HG03342 (cell line): ENCODE measurements at regions not wholly inside any gene's neighbourhood (a gene's known extent, or its start where the extent isn't known, plus 50 kb on each side); places are given as distances from the start of the nearest gene placed in this dataset.

Experiments used
- ATAC-seq: cut with Tn5 transposase; IDR thresholded peaks from one replicate; pipeline ENCODE4 v1.9.1; 2021; ENCODE audit warnings: mild to moderate bottlenecking, moderate library complexity; ENCODE audit not compliant: unreplicated experiment

DNA sequence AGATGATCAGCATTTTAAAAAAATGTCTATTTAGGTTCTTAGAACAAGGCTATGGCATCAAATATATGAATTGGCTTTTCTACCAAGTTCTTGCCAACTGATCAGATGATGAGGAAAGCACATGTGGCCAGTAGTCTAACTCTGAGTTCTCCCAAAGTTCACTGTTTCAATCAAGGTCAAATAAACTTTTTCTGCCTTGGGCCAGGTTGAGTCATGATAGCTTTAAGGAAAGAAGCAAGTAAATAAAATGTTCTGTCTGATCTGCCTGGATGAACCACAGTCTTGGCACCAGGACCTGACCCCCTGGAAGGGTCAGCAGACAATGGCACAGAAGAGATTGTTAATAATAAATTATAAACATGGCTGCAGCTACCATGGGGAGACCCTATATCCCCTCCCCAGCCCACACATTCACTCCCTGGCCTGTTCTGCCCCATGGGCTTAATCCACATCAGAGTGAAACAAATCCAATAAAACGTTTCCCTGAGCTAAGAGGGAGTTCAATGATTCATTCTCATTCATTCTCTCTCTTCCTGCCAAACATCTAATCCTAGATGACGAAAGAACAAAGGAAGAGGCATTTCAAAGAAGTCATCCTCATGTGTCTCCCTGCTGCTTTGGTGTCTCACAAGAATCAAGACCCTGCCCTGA lies 661.6 kb downstream of the DHX35 start:
- ATAC-seq = no peak

DNA sequence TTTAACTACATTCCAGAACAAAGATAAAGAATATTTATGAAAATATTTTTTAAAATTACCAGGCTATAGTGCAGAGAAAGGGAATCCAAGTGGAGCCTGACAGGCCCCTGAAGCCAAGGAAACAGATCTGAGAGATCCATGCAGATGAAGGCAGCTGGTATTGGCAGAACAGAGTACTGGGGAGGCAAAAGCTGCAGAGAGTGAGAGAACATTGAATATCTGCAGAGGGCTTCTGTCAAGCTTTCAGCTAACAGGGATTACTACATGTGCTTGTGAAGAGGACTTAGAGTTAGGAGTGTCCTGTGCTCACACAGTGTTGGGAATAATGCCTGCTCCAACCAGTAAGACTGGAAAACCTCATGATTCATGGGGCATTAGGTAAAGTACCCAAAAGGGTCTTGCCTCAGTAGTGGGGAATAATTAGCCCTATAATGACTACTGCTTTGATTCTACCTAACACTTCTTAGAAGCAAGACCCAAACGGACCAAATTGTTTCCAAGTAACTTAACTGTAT lies 657.2 kb downstream of the DHX35 start:
- ATAC-seq = no peak

DNA sequence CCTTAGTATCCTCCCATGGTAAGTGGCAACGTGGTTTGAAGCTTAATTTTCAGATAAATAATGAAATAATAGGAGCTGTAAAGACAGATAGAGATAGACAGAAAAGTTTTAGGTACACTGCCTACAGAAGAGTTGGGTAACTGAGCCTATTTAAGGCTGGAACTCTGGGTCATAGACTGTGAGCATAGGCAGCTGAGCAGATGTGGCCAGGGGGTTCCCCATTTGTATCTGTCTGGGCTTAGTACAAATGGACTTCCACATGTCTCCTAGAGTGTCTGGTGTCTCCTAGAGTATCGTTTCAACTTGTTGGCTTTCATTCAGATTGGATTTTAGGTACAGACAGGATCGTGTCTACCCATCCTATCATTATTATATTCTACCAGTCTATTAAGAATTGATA lies 649.8 kb downstream of the DHX35 start:
- no peak for ATAC-seq

DNA sequence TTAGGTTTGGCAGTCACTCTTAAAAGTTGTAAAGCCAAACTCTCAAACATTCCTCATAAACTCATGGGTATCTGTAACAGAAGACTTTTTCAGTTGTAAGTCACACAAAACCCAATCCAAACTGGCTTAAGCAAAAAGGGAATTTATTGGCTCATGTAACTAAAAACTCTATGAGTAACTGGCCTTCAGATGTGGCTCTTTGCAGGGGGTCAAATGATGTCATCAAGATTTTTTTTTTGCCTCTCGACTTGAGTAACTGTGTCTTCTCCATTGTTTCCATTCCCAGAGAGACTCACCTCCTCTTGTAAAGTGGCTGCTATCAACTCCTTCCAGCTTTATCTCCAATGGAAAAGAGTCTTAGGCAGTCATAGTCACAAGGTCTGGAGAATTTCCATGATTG lies 645.0 kb downstream of the DHX35 start:
- no peak for ATAC-seq

DNA sequence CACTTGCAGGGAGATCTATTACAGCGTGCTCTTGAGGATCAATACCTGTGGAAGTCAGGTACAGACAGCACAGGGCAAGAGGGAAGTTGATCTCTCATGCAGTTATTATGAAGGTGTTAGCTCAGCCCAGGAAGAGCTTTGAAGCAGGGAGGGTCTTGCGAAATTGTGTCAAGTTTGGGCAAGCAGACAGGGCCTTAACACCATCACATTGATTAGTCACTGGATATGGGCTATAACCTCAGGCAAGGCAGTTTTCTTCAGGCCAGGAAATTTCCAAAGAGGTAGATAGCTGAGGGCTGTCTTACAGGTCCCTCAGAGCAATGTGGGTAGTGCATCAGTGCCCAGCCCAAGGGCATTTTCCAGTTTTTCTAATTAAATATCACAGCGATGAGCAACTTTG lies 643.8 kb downstream of the DHX35 start:
- no peak for ATAC-seq

DNA sequence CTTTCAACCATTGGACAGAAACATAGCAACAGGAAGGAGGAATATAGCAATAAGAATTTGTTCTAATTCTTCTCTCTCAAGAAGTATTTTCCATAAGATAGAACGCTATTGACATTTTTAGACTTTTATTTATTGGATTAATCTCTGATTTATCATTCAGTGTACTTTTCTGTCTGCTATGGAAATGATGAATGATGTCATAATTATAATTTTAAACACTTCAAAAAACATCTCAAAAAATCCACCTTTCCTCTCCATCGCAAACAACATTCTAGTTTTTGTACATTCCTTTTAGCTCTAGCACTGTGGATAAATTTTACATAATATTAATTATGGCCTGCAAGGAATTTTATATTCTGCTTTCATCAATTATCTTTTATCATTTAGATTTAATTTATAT lies 643.2 kb downstream of the DHX35 start:
- ATAC-seq = no peak

DNA sequence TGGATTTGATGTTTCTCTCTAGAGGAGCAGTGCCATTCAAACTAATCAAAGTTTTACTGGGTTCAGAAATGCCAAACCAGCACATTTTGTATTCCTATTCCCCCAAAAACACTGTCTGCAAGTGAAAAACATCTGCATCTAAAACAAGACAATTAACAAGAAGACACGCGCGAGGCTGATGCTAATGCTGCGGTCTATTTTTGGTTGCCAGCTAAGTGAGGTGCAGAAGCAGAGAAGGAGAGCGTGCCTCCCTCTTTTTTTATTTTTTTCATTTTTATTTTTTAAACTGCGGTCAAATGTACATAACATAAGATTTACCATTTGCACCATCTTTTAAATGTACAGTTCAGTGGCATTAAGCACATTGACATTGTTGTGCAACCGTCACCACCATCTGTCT lies 641.1 kb downstream of the DHX35 start:
- ATAC-seq = no peak

DNA sequence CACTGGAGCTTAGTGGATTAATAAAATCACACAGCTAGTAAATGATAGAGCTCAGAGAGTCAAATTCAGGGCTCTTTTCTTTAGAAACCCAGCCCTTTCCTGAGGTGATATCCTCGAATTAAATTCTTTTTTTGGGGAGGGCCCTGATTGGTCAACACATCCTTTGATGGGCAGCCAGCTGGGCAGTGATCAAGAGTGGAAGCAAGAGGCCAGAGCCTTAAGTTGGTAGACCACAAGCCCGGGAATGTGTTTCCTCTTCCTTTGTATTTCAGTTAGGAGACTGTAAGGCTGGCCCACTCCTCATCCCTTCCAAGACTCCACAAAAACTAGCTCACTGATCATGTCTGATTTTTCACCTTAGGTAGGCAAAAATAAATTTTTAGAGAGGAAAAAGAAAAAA lies 640.5 kb downstream of the DHX35 start:
- ATAC-seq = no peak

DNA sequence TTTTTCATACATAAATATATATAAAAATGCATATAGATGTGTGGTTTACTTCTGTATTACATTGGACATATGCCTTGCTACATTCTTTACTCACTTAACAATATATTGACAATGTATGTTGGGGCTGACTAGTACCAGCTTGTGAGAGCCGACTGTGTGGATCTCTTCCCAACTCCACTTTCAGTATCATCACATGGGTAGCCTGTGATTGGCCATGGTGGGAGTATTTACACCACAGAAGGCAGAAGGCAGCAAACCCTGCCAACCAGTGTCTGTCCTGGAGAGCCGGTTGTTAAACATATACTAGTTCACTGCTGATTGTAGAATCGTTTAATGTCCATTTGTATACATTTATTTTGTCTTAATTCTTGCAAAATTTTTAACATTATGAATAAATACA lies 638.7 kb downstream of the DHX35 start:
- ATAC-seq = no peak

DNA sequence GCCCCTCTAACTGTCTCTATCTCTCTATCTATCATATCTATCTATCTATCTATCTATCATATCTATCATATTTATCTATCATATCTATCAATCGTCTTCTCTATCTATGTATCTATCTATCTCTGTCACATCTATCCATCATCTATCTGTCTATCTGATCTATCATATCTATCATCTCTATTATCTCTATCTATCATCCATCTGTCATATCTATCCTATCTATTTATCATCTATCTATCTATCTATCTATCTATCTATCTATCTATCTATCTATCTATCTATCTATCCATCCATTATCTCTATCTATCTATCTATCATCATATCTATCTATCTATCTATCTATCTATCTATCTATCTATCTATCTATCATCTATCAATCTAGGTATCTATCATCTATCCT lies 638.0 kb downstream of the DHX35 start:
- no peak for ATAC-seq

DNA sequence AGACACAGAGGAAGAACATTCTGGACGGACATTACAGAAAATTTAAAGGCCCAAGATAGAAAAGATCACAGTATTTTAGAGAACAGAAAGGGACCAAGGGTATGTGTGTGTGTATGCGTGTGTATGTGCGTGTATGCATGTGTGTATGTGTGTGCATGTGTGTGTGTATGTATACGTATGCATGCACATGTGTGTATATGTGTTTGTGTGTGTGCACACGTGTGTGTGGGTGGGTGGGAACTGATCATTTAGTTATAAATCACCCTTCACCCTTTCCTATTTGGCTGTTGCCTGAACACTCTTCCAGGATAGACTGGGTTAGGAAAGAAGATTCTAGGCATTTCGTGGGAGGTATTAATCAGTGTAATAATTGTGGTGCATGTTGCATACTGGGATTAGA lies 634.4 kb downstream of the DHX35 start:
- ATAC-seq = no peak

DNA sequence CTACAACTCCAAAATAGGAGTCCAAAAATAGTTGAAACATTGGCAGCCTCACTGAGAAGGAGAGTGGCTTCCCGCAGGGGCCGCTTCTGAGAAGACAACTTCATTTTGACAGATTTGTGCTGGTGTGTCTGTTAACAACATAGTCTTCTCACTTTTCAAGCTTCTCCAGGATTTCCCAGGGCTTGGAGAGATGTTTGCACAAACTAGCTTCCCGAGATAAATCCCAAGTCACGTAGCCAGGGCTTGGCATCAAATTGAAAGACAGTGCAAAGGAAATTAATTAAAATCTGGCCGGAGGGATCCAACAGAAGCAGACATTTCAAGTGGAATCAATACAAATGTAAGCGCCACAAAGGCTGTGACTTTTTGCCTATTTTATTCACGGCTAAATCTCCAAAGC lies 630.2 kb downstream of the DHX35 start:
- no peak for ATAC-seq

DNA sequence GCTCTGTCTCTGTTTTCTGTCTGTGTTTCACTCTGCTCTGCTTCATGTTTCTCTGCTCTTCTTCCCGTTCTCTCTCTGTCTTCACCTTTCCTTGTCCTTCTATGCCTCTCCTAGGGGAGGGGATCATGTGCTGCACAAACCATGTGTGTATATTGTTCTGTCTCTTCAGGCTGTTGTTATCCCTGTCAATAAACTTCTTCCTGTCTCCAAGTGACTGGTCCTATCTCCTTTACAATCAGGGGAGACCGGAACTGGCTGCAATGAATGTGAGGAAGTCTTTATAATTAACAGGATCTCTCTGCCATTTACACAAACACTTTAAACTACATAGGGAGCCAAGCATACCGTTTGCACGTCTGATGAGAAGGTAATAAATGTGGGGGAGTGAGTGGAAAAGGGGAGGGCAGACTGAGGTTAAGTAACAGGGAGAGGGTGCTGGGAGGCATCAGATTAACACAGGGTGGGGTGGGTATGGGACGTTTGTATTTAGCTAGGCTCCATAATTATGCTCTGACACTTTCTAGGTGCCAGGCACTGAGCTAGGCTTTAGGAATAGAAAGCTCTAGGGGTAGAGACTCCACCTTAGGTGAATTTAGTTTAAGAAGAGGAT lies 626.1 kb downstream of the DHX35 start:
- no peak for ATAC-seq

DNA sequence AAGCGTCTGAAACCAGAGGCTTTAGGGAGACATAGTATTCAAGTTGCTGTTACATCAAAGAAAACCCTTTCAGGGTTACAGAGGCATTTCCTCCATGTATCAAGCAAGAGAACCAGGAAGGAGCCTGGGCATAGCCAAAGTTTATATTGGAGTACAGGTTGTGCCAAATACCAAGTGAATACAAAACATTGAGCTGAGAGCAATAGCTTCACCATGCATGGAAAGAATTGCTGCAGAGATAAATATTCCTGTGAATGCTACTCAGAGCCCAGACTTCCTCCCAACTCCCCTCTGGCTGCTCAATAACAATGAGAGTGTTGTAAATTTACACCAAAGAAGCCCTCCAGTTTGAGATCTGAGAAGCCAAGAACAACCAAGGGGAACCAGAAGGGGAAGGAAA lies 618.9 kb downstream of the DHX35 start:
- no peak for ATAC-seq

DNA sequence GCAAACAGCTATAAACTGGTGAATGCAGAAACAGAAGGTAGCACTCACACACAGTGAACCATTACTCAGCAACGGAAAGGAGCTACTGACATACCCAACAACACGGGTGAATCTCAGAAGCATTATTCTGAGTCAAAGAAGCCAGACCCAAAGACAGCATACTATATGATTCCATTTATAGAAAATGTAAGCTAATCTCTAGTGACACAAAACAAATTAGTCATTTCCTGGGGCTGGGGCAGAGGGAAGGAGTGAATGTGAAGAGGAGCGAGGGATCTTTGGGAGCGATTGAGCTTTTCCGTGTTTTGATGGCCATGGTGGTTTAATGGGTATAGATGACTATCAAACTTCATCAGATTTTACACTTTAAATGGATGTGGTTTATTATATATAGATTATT lies 614.6 kb downstream of the DHX35 start:
- ATAC-seq = no peak

DNA sequence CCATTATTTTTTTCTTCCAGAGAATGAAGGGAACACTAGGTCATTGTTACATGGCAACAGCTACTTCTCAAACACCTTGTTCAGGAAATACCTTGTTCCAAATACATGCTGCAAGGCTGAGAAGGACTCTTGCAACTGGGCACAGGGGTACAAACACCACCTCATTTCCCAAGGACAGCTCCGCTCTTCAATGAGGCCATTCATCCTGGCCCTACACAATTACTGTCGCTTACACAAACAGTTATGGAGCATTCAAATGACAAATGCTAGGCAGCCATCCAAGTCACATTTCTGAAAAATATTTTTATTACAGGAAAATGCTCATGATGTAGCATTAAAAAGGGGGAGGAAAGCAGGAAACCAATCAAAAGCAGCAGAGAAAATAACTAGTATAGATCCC lies 611.9 kb downstream of the DHX35 start:
- ATAC-seq = no peak

DNA sequence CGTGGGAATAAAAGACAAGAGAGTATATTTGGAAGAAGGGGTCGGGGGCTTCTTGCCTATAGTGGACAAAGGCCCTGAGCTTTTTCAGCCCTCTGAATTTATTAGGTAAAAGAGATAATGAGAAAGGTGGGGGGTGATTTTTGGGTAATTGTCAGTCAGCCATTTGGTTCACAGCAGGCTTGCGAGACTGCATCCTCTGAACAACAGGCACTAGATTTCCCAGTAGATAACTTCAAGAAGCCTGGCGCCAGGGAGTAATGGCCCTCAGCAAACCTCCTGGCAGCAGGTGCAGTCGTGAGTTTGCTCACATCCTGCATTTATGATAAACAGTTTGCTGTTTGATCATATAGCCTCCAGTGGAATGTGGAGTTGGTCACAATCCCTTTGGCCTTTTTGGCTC lies 609.0 kb downstream of the DHX35 start:
- ATAC-seq = no peak

DNA sequence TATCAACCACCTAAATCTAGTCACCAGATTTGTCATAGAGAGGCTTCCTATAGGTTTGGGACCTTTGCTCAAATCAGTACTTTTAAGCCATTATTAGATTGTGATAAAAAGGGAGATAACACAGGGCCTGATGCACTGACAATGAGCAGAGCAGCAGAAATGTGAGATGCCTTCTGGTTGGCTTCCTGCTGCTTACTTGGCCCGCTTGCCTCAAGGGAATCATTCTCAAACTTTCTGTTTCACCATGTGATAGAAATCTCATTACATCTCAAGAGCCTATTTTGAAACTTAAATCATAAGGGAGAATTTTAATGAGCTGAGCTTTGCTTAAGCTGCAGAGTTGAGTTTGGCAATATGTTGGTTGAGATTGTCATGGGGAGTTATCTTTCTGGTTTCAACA lies 606.0 kb downstream of the DHX35 start:
- no peak for ATAC-seq

DNA sequence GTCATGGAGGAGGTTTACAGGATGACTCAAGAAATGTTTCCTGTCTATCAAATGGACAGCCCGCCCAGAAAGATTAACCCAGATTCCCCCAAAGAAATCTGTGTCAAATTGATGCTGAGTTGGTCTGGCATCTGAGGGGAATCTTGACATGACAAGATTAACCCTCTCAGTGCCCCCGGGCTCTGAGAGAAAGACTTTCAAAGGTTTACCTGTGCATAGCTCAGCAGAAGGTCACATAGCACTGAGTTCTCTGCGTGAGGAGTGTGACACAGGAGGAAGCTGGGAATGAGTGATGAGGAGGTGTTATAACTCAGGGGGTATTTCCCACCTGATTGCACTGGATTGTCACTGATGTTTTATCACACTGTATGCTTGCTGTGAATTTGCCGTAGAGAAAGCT lies 601.2 kb downstream of the DHX35 start:
- no peak for ATAC-seq

DNA sequence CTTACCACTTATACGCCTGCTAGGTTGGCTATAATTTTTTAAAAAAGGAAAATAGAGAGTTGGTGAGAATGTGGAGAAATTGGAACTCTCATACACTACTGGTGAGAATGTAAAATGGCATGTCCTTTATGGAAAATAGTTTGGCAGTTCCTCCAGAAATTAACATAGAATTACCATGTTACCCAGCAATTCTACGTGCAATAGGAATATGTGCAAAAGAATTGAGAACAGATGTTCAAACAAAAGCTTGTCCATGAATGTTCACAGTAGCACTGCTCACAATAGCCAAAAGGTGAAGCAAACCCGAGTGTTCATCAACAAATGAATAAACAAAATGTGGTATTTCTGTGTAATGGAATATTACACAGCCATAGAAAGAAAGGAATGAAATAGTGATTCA lies 592.2 kb downstream of the DHX35 start:
- ATAC-seq = no peak

DNA sequence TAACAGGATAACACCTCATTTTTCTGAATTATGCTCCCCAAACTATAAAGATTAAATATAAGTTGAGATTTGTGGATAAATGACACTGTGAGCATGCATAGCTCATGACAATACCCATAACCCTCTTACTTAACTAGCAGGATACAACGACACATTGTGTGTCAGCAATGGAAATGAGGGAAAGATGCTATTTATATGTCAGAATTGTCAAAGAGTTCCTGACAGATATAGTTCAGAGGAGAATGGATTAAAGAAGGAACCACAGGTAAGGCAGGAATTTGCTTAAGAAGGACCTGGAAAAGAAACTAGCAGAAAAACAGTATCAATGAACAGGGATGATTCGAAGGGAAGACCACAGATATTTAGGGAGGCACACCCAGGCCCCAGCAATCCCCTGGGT lies 591.0 kb downstream of the DHX35 start:
- no peak for ATAC-seq

DNA sequence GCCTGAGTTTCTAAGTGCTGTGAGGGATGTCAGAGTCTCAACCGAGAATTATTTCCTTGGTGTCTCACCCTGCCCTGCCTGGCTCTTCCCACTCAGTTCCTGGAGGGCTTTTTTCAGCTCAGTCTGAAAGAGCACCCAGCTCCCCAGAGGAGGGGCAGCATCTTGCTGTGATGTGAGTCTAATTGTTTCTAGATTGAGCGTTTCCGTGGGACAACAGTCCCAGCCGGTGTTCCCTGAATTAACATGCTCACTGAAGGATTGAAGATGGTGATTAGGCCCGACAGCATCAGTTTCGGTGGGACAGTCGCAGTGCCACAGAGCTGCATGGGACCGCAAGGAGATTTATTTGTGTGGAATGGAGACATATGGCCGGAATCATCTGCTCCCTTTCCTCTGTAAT lies 587.6 kb downstream of the DHX35 start:
- no peak for ATAC-seq
